22Rv1 (cell line): ENCODE measurements at regions not wholly inside any gene's neighbourhood (a gene's known extent, or its start where the extent isn't known, plus 50 kb on each side); places are given as distances from the start of the nearest gene placed in this dataset.

ENCODE experiments used
- H3K27ac ChIP-seq: fragments of 450-650 bp; 2 replicates; pipeline ENCODE4 v1.5.1; 2017
- ZFX ChIP-seq: fragments of 450-650 bp; IDR thresholded peaks from 2 replicates; pipeline ENCODE4 v1.6.1; 2017; ENCODE audit warnings: antibody characterized with exemption, borderline replicate concordance
- TF ChIP-seq, protein P1 (sequence below): fragments of 450-650 bp; IDR thresholded peaks from 2 replicates; pipeline ENCODE4 v1.5.1; 2017; ENCODE audit warnings: mild to moderate bottlenecking

DNA sequence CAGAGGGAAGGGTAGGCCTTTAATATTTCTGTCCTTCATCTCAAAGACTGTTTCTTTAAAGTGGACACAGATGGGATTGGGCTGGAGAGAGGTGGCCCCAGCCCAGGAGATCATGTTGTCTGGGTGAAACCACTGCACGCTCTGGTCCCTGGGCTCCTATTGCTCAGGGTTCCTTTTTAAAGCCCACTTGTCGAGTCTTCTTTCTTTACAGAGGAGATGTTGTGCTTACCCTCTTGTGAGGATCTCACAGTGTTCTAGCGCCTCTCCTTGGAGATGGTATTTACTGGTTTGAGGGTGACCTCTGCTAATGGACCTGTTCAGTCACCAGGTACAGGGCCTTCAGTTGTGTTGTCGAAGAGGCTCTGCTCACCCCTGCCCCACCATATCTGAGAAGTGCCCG lies 128.4 kb downstream of the TM9SF2 start:
- H3K27ac ChIP-seq: no peak overlapping the region
- TF ChIP-seq ZFX: no peak
- TF ChIP-seq, protein P1, sequence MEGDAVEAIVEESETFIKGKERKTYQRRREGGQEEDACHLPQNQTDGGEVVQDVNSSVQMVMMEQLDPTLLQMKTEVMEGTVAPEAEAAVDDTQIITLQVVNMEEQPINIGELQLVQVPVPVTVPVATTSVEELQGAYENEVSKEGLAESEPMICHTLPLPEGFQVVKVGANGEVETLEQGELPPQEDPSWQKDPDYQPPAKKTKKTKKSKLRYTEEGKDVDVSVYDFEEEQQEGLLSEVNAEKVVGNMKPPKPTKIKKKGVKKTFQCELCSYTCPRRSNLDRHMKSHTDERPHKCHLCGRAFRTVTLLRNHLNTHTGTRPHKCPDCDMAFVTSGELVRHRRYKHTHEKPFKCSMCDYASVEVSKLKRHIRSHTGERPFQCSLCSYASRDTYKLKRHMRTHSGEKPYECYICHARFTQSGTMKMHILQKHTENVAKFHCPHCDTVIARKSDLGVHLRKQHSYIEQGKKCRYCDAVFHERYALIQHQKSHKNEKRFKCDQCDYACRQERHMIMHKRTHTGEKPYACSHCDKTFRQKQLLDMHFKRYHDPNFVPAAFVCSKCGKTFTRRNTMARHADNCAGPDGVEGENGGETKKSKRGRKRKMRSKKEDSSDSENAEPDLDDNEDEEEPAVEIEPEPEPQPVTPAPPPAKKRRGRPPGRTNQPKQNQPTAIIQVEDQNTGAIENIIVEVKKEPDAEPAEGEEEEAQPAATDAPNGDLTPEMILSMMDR: no peak

DNA sequence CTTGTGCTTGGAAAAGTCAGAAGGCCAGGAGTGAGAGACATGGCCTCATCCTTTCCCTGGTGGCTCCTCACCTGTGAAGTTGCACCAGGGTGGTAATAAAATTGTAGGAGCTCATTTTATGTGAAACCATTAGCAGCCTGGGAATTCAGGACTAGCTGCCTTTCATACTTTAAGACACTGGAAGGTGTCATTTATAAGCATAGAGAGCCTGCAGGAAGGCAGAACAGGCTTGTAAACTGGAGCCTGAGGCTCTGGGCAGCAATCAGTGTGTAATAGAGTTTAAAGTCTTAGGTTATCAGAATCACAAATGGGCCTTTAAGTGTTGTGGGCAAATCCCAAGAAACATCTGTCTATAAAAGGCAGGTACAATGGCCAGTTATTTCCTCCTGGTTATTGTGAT lies 127.2 kb downstream of the TM9SF2 start:
- no peak overlapping the region for H3K27ac ChIP-seq
- TF ChIP-seq ZFX: no peak
- TF ChIP-seq, protein P1: no peak

DNA sequence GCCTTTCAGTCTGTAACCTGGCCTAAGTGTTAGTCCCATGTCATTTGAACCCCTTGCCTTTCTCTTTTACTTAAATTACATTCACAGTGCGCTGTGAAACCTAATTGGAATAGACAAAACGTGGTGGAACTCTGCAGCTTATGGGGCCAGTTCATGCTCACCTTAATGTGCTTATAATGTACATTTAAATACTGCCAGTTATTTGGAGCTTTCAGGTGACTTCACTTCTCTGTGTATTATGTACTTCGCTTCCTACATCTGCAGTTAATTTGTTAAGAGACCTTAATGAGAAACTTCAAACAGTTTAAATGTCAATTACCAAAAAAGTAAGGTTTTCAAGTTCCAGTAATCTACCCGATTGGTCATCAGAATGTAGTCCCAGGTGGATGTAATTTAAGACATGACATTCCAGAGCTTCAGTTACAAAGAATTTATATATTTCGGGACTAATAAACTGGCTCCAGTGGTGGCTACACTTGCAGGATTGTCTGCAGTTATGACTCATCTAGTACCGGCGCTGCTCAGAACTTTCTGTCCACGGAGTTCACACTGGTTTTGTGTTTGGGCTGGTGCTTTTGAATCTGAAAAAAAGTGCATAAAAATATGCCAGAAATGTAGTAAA lies 125.3 kb downstream of the TM9SF2 start:
- no peak overlapping the region for H3K27ac ChIP-seq
- no peak for TF ChIP-seq ZFX
- TF ChIP-seq, protein P1: no peak

DNA sequence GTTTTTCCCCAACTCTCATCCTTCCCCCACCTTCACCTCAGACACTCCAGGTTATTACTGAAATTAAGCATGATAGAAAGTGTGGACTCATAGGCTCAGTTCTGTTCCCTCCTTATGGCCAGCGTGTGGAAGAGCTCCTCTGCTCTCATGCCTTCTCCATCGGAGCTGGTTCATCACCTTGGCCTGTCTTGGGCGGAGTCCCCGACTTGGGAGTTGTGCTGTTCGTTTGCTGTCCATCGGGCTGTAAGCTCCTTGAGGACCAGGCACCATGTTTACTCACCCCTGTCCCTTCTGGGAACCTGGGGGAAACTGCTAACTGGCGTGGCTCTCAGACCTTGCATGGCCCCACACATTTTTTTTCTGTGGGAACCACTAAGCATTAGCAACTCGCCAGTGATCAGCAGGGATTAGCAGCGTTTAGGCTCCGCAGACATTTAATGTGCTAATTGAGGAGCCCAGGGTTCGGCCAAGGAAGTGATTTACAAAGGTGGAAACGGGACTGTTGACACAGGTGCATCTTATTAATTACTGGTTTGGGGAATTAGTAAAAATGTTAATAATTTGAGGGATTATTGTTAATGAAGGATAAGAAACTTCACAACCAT lies 123.8 kb downstream of the TM9SF2 start:
- H3K27ac ChIP-seq: no peak overlapping the region
- TF ChIP-seq, protein P1: no peak
- TF ChIP-seq ZFX: no peak

DNA sequence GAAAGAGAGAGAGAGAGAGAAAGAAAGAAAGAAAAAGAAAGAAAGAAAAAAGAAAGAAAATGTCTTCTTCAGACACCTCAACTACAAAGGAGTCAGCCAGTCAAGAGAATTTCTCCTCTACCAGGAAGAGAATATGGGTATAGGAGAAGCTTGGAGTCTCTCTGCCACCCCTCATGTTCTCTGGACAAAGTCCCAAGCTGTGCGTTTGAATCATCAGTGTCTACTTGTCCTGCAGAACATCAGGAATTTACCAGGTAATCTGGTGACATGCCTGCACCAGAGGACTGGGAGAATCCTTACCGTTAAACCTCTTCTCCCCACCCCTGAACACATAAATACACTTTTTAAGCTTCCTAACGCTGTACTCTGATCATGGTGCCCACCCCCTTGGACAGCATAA lies 119.5 kb downstream of the TM9SF2 start:
- TF ChIP-seq ZFX: no peak
- TF ChIP-seq, protein P1: no peak
- no peak overlapping the region for H3K27ac ChIP-seq

DNA sequence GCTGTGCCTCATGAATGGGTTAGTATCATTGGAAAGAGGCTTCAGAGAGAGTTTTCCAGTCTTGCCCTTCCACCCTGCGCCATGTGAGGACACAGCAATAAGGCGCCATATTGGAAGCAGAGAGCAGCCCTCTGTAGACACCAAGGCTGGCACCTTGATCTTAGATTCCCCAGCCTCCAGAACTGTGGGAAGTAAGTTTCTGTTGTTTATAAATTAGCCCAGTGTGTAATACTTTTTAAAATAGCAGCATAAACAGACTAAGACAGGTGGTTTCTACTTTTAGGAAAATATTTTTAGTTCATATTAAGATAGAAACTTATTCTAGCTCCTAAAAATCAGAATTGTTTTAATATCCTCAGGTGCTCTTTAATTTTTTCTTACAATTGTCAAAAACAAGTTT lies 117.9 kb downstream of the TM9SF2 start:
- H3K27ac ChIP-seq: no peak overlapping the region
- TF ChIP-seq ZFX: no peak
- TF ChIP-seq, protein P1: no peak

DNA sequence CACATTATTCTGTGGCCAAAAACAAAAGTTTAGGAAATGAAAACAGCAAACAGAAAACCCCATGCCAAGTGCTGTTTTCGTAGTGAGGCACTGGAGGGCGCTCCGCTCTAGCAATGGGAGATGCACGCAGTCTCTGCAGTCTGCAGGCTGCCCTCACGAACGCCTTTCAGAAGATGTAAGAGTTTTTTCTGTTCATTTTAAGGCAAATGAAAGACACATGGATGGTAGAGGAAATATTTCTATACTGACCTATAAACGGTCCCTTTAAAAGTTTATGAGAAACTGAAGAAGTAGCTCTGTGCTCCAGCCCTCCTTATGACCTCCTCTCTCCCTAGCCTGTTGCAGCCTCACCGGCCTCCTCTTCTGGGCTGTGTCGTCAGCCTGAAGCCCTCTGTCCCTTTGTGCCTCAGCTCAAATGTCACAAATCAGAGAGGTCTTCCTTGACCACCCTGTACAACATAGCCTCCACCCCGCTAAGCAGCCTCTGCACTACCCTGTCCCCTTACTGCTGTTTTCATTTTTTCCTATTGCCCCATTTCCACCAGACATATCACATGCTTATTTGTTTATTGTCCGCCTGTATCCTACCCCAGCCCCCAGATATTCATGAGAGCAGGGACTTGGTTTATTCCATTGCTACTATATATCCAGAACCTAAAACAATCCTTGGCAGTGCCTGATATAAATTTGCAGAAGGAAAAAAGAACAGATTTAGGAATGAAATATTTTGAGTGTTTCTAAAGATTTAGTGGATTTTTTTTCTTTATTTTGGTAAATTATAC lies 116.4 kb downstream of the TM9SF2 start:
- TF ChIP-seq, protein P1: peak; percentile 90
- TF ChIP-seq ZFX: no peak
- H3K27ac ChIP-seq: no peak overlapping the region
